SK-N-SH (cell line): ENCODE measurements at regions not wholly inside any gene's neighbourhood (a gene's known extent, or its start where the extent isn't known, plus 50 kb on each side); places are given as distances from the start of the nearest gene placed in this dataset.

Experiments used
- CTCF ChIA-PET: fragments of 300-600, 350-600 bp; formaldehyde crosslinking; extraction: SDS; loops from one replicate; lab custom pipeline; 2021; lab: Yijun Ruan, JAX
- POLR2A ChIA-PET: fragments of 350-600 bp; sonication (Branson Sonifier 250); formaldehyde crosslinking; extraction: SDS; loops from one replicate; lab custom pipeline; 2020; ENCODE audit warnings: antibody characterized with exemption, inconsistent platforms; lab: Yijun Ruan, JAX
- DNase-seq: peaks from one replicate; pipeline ENCODE4 v3.0.0; 2012
- H2AFZ ChIP-seq: fragments of 200-600 bp; sonication (generic); 2 replicates; pipeline ENCODE4 v1.8.1; 2016; ENCODE audit warnings: antibody characterized with exemption, mild to moderate bottlenecking, low read depth
- H3F3A ChIP-seq: fragments of 200-600 bp; sonication (generic); replicated peaks from 2 replicates; pipeline ENCODE3; 2016; ENCODE audit warnings: antibody characterized with exemption, mild to moderate bottlenecking; ENCODE audit not compliant: insufficient read depth
- H3K27ac ChIP-seq, 2 experiments: fragments of 200-500 bp in 1 of 2; fragments of 200-600 bp in 1 of 2; sonication (Bioruptor generic) in 1 of 2; sonication (generic), shearing (Covaris generic) in 1 of 2; 2 replicates each; pipeline versions ENCODE4 v1.5.1 to v1.6.1; 2014 to 2016; ENCODE audit warnings: low read depth in 2 of 2, inconsistent platforms in 1 of 2, low read length in 1 of 2, mild to moderate bottlenecking in 1 of 2, mixed read lengths in 1 of 2
- H3K27me3 ChIP-seq: fragments of 200-600 bp; sonication (generic), shearing (Covaris generic); 2 replicates; pipeline ENCODE4 v1.6.1; 2016; ENCODE audit warnings: mixed run types; ENCODE audit not compliant: insufficient read depth
- H3K36me3 ChIP-seq, 2 experiments: fragments of 200-500 bp in 1 of 2; fragments of 200-600 bp in 1 of 2; sonication (Bioruptor generic) in 1 of 2; sonication (generic) in 1 of 2; replicated peaks in 1 of 2; 2 replicates each; pipeline versions ENCODE3 to v1.5.1; 2014 to 2016; ENCODE audit warnings: low read length in 1 of 2, mild to moderate bottlenecking in 1 of 2; ENCODE audit not compliant: insufficient read depth in 2 of 2, control insufficient read depth in 1 of 2
- H3K4me1 ChIP-seq, 2 experiments: fragments of 200-500 bp in 1 of 2; fragments of 200-600 bp in 1 of 2; sonication (Bioruptor generic) in 1 of 2; sonication (generic), shearing (Covaris generic) in 1 of 2; 2 replicates each; pipeline versions ENCODE4 v1.5.1 to v1.6.1; 2014 to 2016; ENCODE audit warnings: low read depth in 1 of 2, low read length in 1 of 2, mixed run types in 1 of 2; ENCODE audit not compliant: insufficient read depth in 2 of 2, control insufficient read depth in 1 of 2
- H3K4me2 ChIP-seq: fragments of 200-600 bp; sonication (generic), shearing (Covaris generic); 2 replicates; pipeline ENCODE4 v1.6.1; 2017; ENCODE audit warnings: mixed run types
- H3K4me3 ChIP-seq, 2 experiments: fragments of 200-500 bp in 1 of 2; fragments of 200-600 bp in 1 of 2; sonication (Bioruptor generic) in 1 of 2; sonication (generic), shearing (Covaris generic) in 1 of 2; 2 replicates each; pipeline versions ENCODE4 v1.5.1 to v1.8.1; 2014 to 2016; ENCODE audit warnings: low read depth in 2 of 2, inconsistent platforms in 1 of 2, low read length in 1 of 2, mild to moderate bottlenecking in 1 of 2, mixed read lengths in 1 of 2, moderate library complexity in 1 of 2
- H3K79me2 ChIP-seq: fragments of 200-600 bp; sonication (generic); 2 replicates; pipeline ENCODE4 v1.8.1; 2017; ENCODE audit warnings: mild to moderate bottlenecking; ENCODE audit not compliant: insufficient read depth
- H3K9ac ChIP-seq: fragments of 200-600 bp; sonication (generic); 2 replicates; pipeline ENCODE4 v1.6.1; 2017; ENCODE audit warnings: mixed run types
- H3K9me2 ChIP-seq: fragments of 200-600 bp; sonication (generic); 2 replicates; pipeline ENCODE4 v1.6.1; 2017; ENCODE audit warnings: mixed run types
- H3K9me3 ChIP-seq: fragments of 200-600 bp; sonication (generic); 2 replicates; pipeline ENCODE4 v1.6.1; 2017; ENCODE audit warnings: mixed run types, mild to moderate bottlenecking, moderate library complexity
- H4K20me1 ChIP-seq: fragments of 200-600 bp; sonication (generic); 2 replicates; pipeline ENCODE4 v1.6.1; 2017; ENCODE audit warnings: mild to moderate bottlenecking, mixed run types; ENCODE audit not compliant: insufficient read depth
- CHD2 ChIP-seq: fragments of 150-350 bp; IDR thresholded peaks from 2 replicates; pipeline ENCODE4 v1.6.1; 2018; ENCODE audit warnings: low read length; ENCODE audit not compliant: partially characterized antibody
- EP300 ChIP-seq, 2 experiments: IDR thresholded peaks; 2 replicates each; pipeline versions ENCODE4 v1.4.0 to v1.6.1; 2012; ENCODE audit warnings: borderline replicate concordance in 1 of 2, low read depth in 1 of 2, low read length in 1 of 2
- FOSL2 ChIP-seq: IDR thresholded peaks from 2 replicates; pipeline ENCODE4 v1.4.0; 2012; ENCODE audit warnings: low read depth, mild to moderate bottlenecking, moderate library complexity, borderline replicate concordance
- FOXM1 ChIP-seq: IDR thresholded peaks from 2 replicates; pipeline ENCODE4 v1.4.0; 2012; ENCODE audit warnings: low read depth, mild to moderate bottlenecking
- GATA2 ChIP-seq: sonication (generic); formaldehyde crosslinking; IDR thresholded peaks from 2 replicates; pipeline ENCODE4 v1.5.0; 2020; ENCODE audit warnings: mild to moderate bottlenecking, missing genetic modification reagents
- IRF3 ChIP-seq: fragments of 150-350 bp; IDR thresholded peaks from 2 replicates; pipeline ENCODE4 v1.6.1; 2016; ENCODE audit warnings: mild to moderate bottlenecking, low read depth, low read length
- JUND ChIP-seq: IDR thresholded peaks from 2 replicates; pipeline ENCODE4 v1.4.0; 2012
- MXI1 ChIP-seq: IDR thresholded peaks from 2 replicates; pipeline ENCODE4 v1.6.1; 2012; ENCODE audit warnings: mild to moderate bottlenecking, low read depth, low read length, improper control_type of control experiment
- NFIC ChIP-seq: IDR thresholded peaks from 2 replicates; pipeline ENCODE4 v1.4.0; 2012; ENCODE audit warnings: borderline replicate concordance
- NRF1 ChIP-seq: IDR thresholded peaks from 2 replicates; pipeline ENCODE4 v1.6.1; 2012; ENCODE audit warnings: low read depth, mild to moderate bottlenecking, low read length
- PBX3 ChIP-seq: IDR thresholded peaks from 2 replicates; pipeline ENCODE4; 2012
- RAD21 ChIP-seq: IDR thresholded peaks from 2 replicates; pipeline ENCODE4 v1.6.1; 2012; ENCODE audit warnings: mild to moderate bottlenecking, low read length
- RCOR1 ChIP-seq: fragments of 150-350 bp; IDR thresholded peaks from 2 replicates; pipeline ENCODE4 v1.6.1; 2017; ENCODE audit warnings: antibody characterized with exemption, low read length
- RFX5 ChIP-seq: IDR thresholded peaks from 2 replicates; pipeline ENCODE4 v1.6.1; 2012; ENCODE audit warnings: mild to moderate bottlenecking, improper control_type of control experiment, low read length
- RXRA ChIP-seq: IDR thresholded peaks from 2 replicates; pipeline ENCODE4 v1.4.0; 2012; ENCODE audit warnings: low read depth, mild to moderate bottlenecking, borderline replicate concordance
- SMC3 ChIP-seq: IDR thresholded peaks from 2 replicates; pipeline ENCODE4 v1.6.1; 2012; ENCODE audit warnings: low read depth, low read length, improper control_type of control experiment
- TAF1 ChIP-seq: IDR thresholded peaks from 2 replicates; pipeline ENCODE4 v1.6.1; 2012; ENCODE audit warnings: low read depth, mild to moderate bottlenecking, low read length, moderate library complexity, borderline replicate concordance
- TCF12 ChIP-seq: IDR thresholded peaks from 2 replicates; pipeline ENCODE4 v1.4.0; 2012
- TEAD4 ChIP-seq: IDR thresholded peaks from 2 replicates; pipeline ENCODE4 v1.4.0; 2012; ENCODE audit warnings: mild to moderate bottlenecking, borderline replicate concordance; ENCODE audit not compliant: insufficient read depth
- USF2 ChIP-seq: fragments of 150-350 bp; IDR thresholded peaks from 2 replicates; pipeline ENCODE4 v1.6.1; 2017; ENCODE audit warnings: antibody characterized with exemption, low read length, low read depth, borderline replicate concordance
- ZBTB33 ChIP-seq: IDR thresholded peaks from 2 replicates; pipeline ENCODE4 v1.4.0; 2012; ENCODE audit warnings: low read depth, borderline replicate concordance
- WGBS: methylation state at CpG from one replicate; pipeline ENCODE4 v1.1.6; 2017; ENCODE audit warnings: low lambda C conversion rate; 5-methylcytosine and 5-hydroxymethylcytosine counted together

- H3K4me3 ChIP-seq, result no peak overlapping the region
- no peak overlapping the region for H2AFZ ChIP-seq
- H3K36me3 ChIP-seq, result no peaks in the 10 kb centered on the region
- no peaks in the 10 kb centered on the region for H4K20me1 ChIP-seq
- 1% methylated on average over 2 of the region's 2 CpGs for WGBS
- H3K27me3 ChIP-seq, result no peaks in the 10 kb centered on the region
- H3F3A ChIP-seq, result no peaks in the 10 kb centered on the region
- H3K79me2 ChIP-seq, result no peaks in the 10 kb centered on the region
- H3K9me3 ChIP-seq, result no peaks in the 10 kb centered on the region
- H3K9me2 ChIP-seq, result no peaks in the 10 kb centered on the region
- no peaks in the 10 kb centered on the region for H3K4me1 ChIP-seq
- H3K9ac ChIP-seq, result no peak overlapping the region
- POLR2A ChIA-PET, result no interaction called here
- CTCF ChIA-PET, result interaction anchor here (0.5 to 1.0 kb wide), 2 partner anchors 22 to 54 kb away, joined by 3 to 4 read pairs; no protein-coding TSS in a partner anchor
- TF ChIP-seq TAF1 (no peak), PBX3 (no peak), TCF12 (no peak), IRF3 (no peak), MXI1 (no peak), RAD21 (no peak), NRF1 (no peak), RCOR1 (no peak), RFX5 (no peak), FOSL2 (no peak), ZBTB33 (no peak), FOXM1 (no peak)
- no peak overlapping the region for H3K27ac ChIP-seq
- H3K4me2 ChIP-seq, result no peak overlapping the region
- no peak for DNase-seq
These were observed 625.2 kb upstream of the GBE1 start for GRCh38 chr3:82386647-82387046.

GRCh38 chr3:82384181-82384580 lies 622.7 kb upstream of the GBE1 start:
- 2% methylated on average over 3 of the region's 3 CpGs for WGBS
- no peaks in the 10 kb centered on the region for H4K20me1 ChIP-seq
- ChIA-PET POLR2A (no interaction called here), CTCF (no interaction called here)
- no peaks in the 10 kb centered on the region for H3K79me2 ChIP-seq
- H2AFZ ChIP-seq, result no peak overlapping the region
- no peak overlapping the region for H3K9ac ChIP-seq
- no peak overlapping the region for H3K4me3 ChIP-seq
- H3F3A ChIP-seq, result no peaks in the 10 kb centered on the region
- no peaks in the 10 kb centered on the region for H3K4me1 ChIP-seq
- H3K9me3 ChIP-seq, result no peaks in the 10 kb centered on the region
- no peaks in the 10 kb centered on the region for H3K36me3 ChIP-seq
- H3K27ac ChIP-seq, result no peak overlapping the region
- H3K9me2 ChIP-seq, result no peaks in the 10 kb centered on the region
- H3K27me3 ChIP-seq, result no peaks in the 10 kb centered on the region
- DNase-seq, result no peak
- H3K4me2 ChIP-seq, result no peak overlapping the region
- TF ChIP-seq JUND (no peak), FOXM1 (no peak), CHD2 (no peak), SMC3 (no peak), TEAD4 (no peak), IRF3 (no peak), RFX5 (no peak), RCOR1 (no peak), RXRA (no peak), NFIC (no peak), GATA2 (CRISPR knock-in tag) (no peak), EP300 (IDR thresholded peaks at IDR 0.05; ENCODE audit: borderline replicate concordance in 1 of 2, low read depth in 1 of 2, low read length in 1 of 2) (no peak), NRF1 (no peak), USF2 (no peak), FOSL2 (no peak)
